Smooth muscle cell (in vitro differentiated cells): ENCODE measurements at regions not wholly inside any gene's neighbourhood (a gene's known extent, or its start where the extent isn't known, plus 50 kb on each side); places are given as distances from the start of the nearest gene placed in this dataset.
"Not testable (repeated sequence)": the region's sequence is repeated elsewhere in the genome, so short reads cannot be mapped to it uniquely, and the experiment has no call there.

Source experiments
- DNase-seq: peaks from one replicate; lab custom pipeline; 2025; ENCODE audit not compliant: unreplicated experiment; lab: John Stamatoyannopoulos, UW
- H2AFZ ChIP-seq: fragments of 200-600 bp; sonication (generic); 2 replicates; pipeline ENCODE4 v1.6.0; 2016; ENCODE audit warnings: antibody characterized with exemption, low read depth, mild to moderate bottlenecking
- H3F3A ChIP-seq: fragments of 200-600 bp; sonication (generic); 2 replicates; pipeline ENCODE4 v1.6.0; 2017; ENCODE audit warnings: antibody characterized with exemption, low read depth
- H3K27ac ChIP-seq: fragments of 200-600 bp; sonication (generic); 2 replicates; pipeline ENCODE4 v1.5.1; 2016; ENCODE audit warnings: low read depth, mild to moderate bottlenecking
- H3K27me3 ChIP-seq: fragments of 200-600 bp; sonication (generic); 2 replicates; pipeline ENCODE4 v1.6.1; 2016; ENCODE audit warnings: low read depth, mild to moderate bottlenecking
- H3K36me3 ChIP-seq: fragments of 200-600 bp; sonication (generic); 2 replicates; pipeline ENCODE4 v1.5.1; 2016; ENCODE audit warnings: low read depth
- H3K4me1 ChIP-seq: fragments of 200-600 bp; sonication (generic); 2 replicates; pipeline ENCODE4 v1.5.1; 2016; ENCODE audit warnings: low read depth
- H3K4me2 ChIP-seq: fragments of 200-600 bp; sonication (generic); 2 replicates; pipeline ENCODE4 v1.6.0; 2016; ENCODE audit warnings: mild to moderate bottlenecking
- H3K4me3 ChIP-seq: fragments of 200-600 bp; sonication (generic); 2 replicates; pipeline ENCODE4 v1.5.1; 2016; ENCODE audit warnings: mild to moderate bottlenecking
- H3K79me2 ChIP-seq: fragments of 200-600 bp; sonication (generic); 2 replicates; pipeline ENCODE4 v1.6.0; 2016; ENCODE audit warnings: low read depth, mild to moderate bottlenecking
- H3K9ac ChIP-seq: fragments of 200-600 bp; sonication (generic); 2 replicates; pipeline ENCODE4 v1.6.0; 2016; ENCODE audit warnings: low read depth
- H3K9me3 ChIP-seq: fragments of 200-600 bp; sonication (generic); replicated peaks from 2 replicates; pipeline ENCODE4 v1.5.1; 2016; ENCODE audit warnings: low read depth
- H4K20me1 ChIP-seq: fragments of 200-600 bp; sonication (generic); 2 replicates; pipeline ENCODE4 v1.6.0; 2016; ENCODE audit warnings: low read depth
- WGBS: methylation state at CpG from one replicate; pipeline ENCODE4 v1.1.7; 2016; ENCODE audit warnings: low lambda C conversion rate; 5-methylcytosine and 5-hydroxymethylcytosine counted together
- TF ChIP-seq, protein P1 (sequence below): fragments of 200-600 bp; sonication (generic); IDR thresholded peaks from 2 replicates; pipeline ENCODE4 v1.5.1; 2017; ENCODE audit warnings: borderline replicate concordance, mild to moderate bottlenecking, antibody characterized with exemption; ENCODE audit not compliant: insufficient read depth, poor library complexity, severe bottlenecking

DNA sequence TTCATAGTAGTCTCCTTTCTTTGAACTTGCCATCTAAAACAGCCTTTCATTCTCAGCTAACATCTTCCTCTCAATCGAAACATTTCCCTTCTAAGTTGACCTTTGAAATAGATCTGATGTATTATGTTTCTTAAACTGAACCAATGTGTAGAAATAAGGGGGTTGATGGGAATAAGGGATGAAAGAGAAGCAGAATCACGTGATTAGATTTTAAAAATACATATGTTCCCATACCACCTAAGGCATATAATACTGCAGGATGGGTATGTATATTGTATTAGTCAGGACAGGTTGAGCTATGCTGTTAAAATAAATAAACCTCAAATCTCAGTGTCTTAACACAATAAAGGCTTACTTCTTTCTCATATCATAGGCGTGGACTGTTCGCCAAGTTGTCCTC, 207.5 kb upstream of the SRD5A2 start:
- H4K20me1 ChIP-seq, result no peaks in the 10 kb centered on the region
- no peak overlapping the region for H3K4me3 ChIP-seq
- H3K4me2 ChIP-seq, result no peak overlapping the region
- no peak overlapping the region for H3K9ac ChIP-seq
- H2AFZ ChIP-seq, result no peak overlapping the region
- no peaks in the 10 kb centered on the region for H3K9me3 ChIP-seq
- DNase-seq, result no peak
- TF ChIP-seq, protein P1, sequence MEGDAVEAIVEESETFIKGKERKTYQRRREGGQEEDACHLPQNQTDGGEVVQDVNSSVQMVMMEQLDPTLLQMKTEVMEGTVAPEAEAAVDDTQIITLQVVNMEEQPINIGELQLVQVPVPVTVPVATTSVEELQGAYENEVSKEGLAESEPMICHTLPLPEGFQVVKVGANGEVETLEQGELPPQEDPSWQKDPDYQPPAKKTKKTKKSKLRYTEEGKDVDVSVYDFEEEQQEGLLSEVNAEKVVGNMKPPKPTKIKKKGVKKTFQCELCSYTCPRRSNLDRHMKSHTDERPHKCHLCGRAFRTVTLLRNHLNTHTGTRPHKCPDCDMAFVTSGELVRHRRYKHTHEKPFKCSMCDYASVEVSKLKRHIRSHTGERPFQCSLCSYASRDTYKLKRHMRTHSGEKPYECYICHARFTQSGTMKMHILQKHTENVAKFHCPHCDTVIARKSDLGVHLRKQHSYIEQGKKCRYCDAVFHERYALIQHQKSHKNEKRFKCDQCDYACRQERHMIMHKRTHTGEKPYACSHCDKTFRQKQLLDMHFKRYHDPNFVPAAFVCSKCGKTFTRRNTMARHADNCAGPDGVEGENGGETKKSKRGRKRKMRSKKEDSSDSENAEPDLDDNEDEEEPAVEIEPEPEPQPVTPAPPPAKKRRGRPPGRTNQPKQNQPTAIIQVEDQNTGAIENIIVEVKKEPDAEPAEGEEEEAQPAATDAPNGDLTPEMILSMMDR, result no peak
- no peaks in the 10 kb centered on the region for H3K79me2 ChIP-seq
- H3K36me3 ChIP-seq, result no peaks in the 10 kb centered on the region
- no peaks in the 10 kb centered on the region for H3K27me3 ChIP-seq
- WGBS, result 87% methylated on average over 4 of the region's 4 CpGs
- no peaks in the 10 kb centered on the region for H3K4me1 ChIP-seq
- H3F3A ChIP-seq, result no peaks in the 10 kb centered on the region
- no peak overlapping the region for H3K27ac ChIP-seq

DNA sequence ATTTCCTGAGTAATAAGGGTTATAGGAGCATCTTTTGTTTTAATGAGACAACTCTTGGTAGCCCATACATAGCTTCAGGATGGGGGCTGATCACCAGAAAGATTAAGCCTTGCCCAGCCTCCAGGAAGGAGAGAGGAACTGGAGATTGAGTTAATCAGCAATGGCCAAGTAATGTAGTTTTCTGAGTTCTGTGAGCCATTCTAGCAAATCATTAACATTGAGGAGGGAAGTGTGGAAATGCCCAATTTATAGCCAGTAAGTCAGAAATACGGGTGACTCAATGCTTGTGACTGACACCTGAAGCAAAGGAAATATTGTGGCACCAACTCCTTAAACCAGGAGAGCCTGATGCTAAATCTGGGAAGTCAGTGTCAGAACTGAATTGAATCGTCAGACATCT, 205.1 kb upstream of the SRD5A2 start:
- Histone ChIP-seq H3K4me1 (no peaks in the 10 kb centered on the region), H3K79me2 (no peaks in the 10 kb centered on the region), H3F3A (no peaks in the 10 kb centered on the region), H3K4me3 (no peak overlapping the region), H3K4me2 (no peak overlapping the region), H3K9me3 (no peaks in the 10 kb centered on the region), H3K27ac (no peak overlapping the region), H3K36me3 (no peaks in the 10 kb centered on the region), H3K27me3 (no peaks in the 10 kb centered on the region), H3K9ac (no peak overlapping the region), H2AFZ (no peak overlapping the region), H4K20me1 (no peaks in the 10 kb centered on the region)
- TF ChIP-seq, protein P1, result no peak
- 82% methylated on average over 2 of the region's 2 CpGs for WGBS
- no peak for DNase-seq

DNA sequence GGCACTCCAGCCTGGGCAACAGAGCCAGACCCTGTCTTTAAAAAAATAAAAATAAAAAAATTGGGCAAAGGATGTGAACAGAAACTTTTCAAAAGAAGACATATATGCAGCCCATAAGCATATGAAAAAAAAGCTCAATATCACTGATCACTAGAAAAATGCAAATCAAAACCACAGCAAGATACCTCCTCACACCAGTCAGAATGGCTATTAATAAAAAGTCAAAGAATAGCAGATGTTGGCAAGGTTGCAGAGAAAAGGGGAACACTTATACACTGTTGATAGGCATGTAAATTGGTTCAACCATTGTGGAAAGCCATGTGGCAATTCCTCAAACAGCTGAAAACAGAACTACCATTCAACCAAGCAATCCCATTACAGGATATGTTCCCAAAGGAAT, 204.1 kb upstream of the SRD5A2 start:
- no peak for DNase-seq
- H3K4me1 ChIP-seq, result no peaks in the 10 kb centered on the region
- H3K27ac ChIP-seq, result no peak overlapping the region

DNA sequence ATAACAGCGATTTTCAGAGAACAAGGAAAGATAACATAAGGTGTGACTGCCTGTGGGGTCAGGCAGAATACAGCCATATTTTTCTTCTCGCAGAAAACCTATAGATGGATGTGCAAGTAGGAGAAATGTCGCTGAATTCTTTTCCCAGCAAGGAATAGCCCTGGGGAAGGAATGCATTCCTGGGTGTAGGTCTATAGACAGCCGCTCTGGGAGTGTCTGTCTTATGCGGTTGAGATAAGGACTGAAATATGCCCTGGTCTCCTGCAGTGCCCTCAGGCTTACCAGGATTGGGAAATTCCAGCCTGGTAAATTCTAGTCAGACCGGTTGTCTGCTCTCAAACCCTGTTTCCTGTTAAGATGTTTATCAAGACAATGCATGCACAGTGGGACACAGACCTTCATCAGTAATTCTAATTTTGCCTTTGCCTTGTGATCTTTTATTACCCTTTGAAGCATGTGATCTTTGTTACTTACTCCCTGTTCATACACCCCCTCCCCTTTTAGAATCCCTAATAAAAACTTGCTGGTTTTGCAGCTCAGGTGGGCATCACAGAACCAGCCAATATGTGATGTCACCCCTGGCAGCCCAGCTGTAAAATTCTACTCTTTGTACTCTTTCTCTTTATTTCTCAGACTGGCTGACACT, 202.8 kb upstream of the SRD5A2 start:
- not testable (repeated sequence) for H3K9me3 ChIP-seq, H3K9ac ChIP-seq, H3K4me2 ChIP-seq, H3K4me3 ChIP-seq, H3K79me2 ChIP-seq, H3K36me3 ChIP-seq, H3K27ac ChIP-seq, H3K4me1 ChIP-seq, H3K27me3 ChIP-seq, H3F3A ChIP-seq, H4K20me1 ChIP-seq, DNase-seq, H2AFZ ChIP-seq
- 68% methylated on average over 6 of the region's 6 CpGs for WGBS

More for the DNA sequence above, 204.1 kb upstream of the SRD5A2 start:
- H3K4me3 ChIP-seq, result no peak overlapping the region
- H2AFZ ChIP-seq, result no peak overlapping the region
- no peak overlapping the region for H3K9ac ChIP-seq
- H3F3A ChIP-seq, result no peaks in the 10 kb centered on the region
- H3K4me2 ChIP-seq, result no peak overlapping the region
- TF ChIP-seq, protein P1, result no peak
- H3K36me3 ChIP-seq, result no peaks in the 10 kb centered on the region
- H3K27me3 ChIP-seq, result no peaks in the 10 kb centered on the region
- H3K9me3 ChIP-seq, result no peaks in the 10 kb centered on the region
- H3K79me2 ChIP-seq, result no peaks in the 10 kb centered on the region
- H4K20me1 ChIP-seq, result no peaks in the 10 kb centered on the region
